PC-9 (cell line): ENCODE measurements at regions not wholly inside any gene's neighbourhood (a gene's known extent, or its start where the extent isn't known, plus 50 kb on each side); places are given as distances from the start of the nearest gene placed in this dataset.

ENCODE experiments used
- BruUV-seq: library from RNA; stranded (reverse); fragments of 400-500 nt; replicated peaks from 2 replicates; lab custom pipeline; 2021; lab: Mats Ljungman, UMichigan
- CTCF ChIA-PET: fragments of 300-600 bp; sonication (Branson Sonifier 250); formaldehyde crosslinking; loops from one replicate; lab custom pipeline; 2022; ENCODE audit warnings: antibody characterized with exemption; lab: Charles Lee
- POLR2A ChIA-PET: fragments of 300-600 bp; sonication (Branson Sonifier 250); formaldehyde crosslinking; loops from one replicate; lab custom pipeline; 2022; ENCODE audit warnings: antibody characterized with exemption; ENCODE audit not compliant: unreplicated experiment; lab: Charles Lee
- DNase-seq, 2 experiments: peaks; one replicate each; pipeline versions ENCODE4 v3.0.0 to v3.0.0-alpha.2; 2015 to 2022; ENCODE audit warnings: mixed read lengths in 1 of 2
- H2AFZ ChIP-seq: fragments of 200-600 bp; sonication (generic); 2 replicates; pipeline ENCODE4 v1.8.1; 2017; ENCODE audit warnings: antibody characterized with exemption
- H3F3A ChIP-seq: fragments of 200-600 bp; sonication (generic); 2 replicates; pipeline ENCODE4 v1.8.1; 2017; ENCODE audit warnings: antibody characterized with exemption, mild to moderate bottlenecking, low read depth; ENCODE audit not compliant: insufficient read depth
- H3K27ac ChIP-seq: fragments of 200-600 bp; sonication (generic); 2 replicates; pipeline ENCODE4 v1.6.1; 2016; ENCODE audit warnings: mixed run types
- H3K27me3 ChIP-seq: fragments of 200-600 bp; sonication (generic); 2 replicates; pipeline ENCODE4 v1.6.1; 2016; ENCODE audit warnings: low read depth, mixed run types; ENCODE audit not compliant: insufficient read depth
- H3K36me3 ChIP-seq: fragments of 200-600 bp; sonication (generic); 2 replicates; pipeline ENCODE4 v1.6.1; 2016; ENCODE audit warnings: low read depth, mixed run types
- H3K4me1 ChIP-seq: fragments of 200-600 bp; sonication (generic); replicated peaks from 2 replicates; pipeline ENCODE4 v1.6.1; 2016; ENCODE audit warnings: mixed run types; ENCODE audit not compliant: insufficient read depth
- H3K4me2 ChIP-seq: fragments of 200-600 bp; sonication (generic); 2 replicates; pipeline ENCODE4 v1.6.1; 2017; ENCODE audit warnings: mixed run types
- H3K4me3 ChIP-seq: fragments of 200-600 bp; sonication (generic); 2 replicates; pipeline ENCODE4 v1.6.1; 2016; ENCODE audit warnings: mixed run types
- H3K79me2 ChIP-seq: fragments of 200-600 bp; sonication (generic); 2 replicates; pipeline ENCODE4 v1.6.1; 2017; ENCODE audit warnings: low read depth, mixed run types
- H3K9me2 ChIP-seq: fragments of 200-600 bp; sonication (generic); 2 replicates; pipeline ENCODE4 v1.8.1; 2017; ENCODE audit warnings: mild to moderate bottlenecking; ENCODE audit not compliant: insufficient read depth
- H3K9me3 ChIP-seq: fragments of 200-600 bp; sonication (generic); 2 replicates; pipeline ENCODE4 v1.8.1; 2016; ENCODE audit warnings: low read depth; ENCODE audit not compliant: insufficient read depth
- H4K20me1 ChIP-seq: fragments of 200-600 bp; sonication (generic); 2 replicates; pipeline ENCODE4 v1.8.1; 2017; ENCODE audit not compliant: insufficient read depth
- CTCF ChIP-seq: fragments of 200-600 bp; sonication (generic); conservative IDR thresholded peaks from 2 replicates; pipeline ENCODE4 v1.6.1; 2017; ENCODE audit warnings: mixed run types, antibody characterized with exemption, mild to moderate bottlenecking, moderate library complexity
- EZH2 ChIP-seq: fragments of 200-600 bp; sonication (generic); IDR thresholded peaks from 2 replicates; pipeline ENCODE4 v1.8.0; 2017; ENCODE audit warnings: antibody characterized with exemption, low read depth
- intact Hi-C: fragments of 100-400 bp; cut with micrococcal nuclease; formaldehyde crosslinking; loops from one replicate; pipeline ENCODE4 v1.10.0; 2022; ENCODE audit not compliant: unreplicated experiment

GRCh38 chr3:1578124-1578806, 485.4 kb downstream of the CNTN6 start:
- H4K20me1 ChIP-seq, result no peaks in the 10 kb centered on the region

GRCh38 chr3:1583044-1583443, 490.2 kb downstream of the CNTN6 start:
- ChIA-PET POLR2A (no interaction called here), CTCF (no interaction called here)
- TF ChIP-seq EZH2 (no peak), CTCF (no peak)
- H3F3A ChIP-seq, result no peaks in the 10 kb centered on the region
- no peaks in the 10 kb centered on the region for H3K36me3 ChIP-seq
- DNase-seq, result no peak
- H3K9me3 ChIP-seq, result no peaks in the 10 kb centered on the region
- H4K20me1 ChIP-seq, result no peaks in the 10 kb centered on the region
- H3K9me2 ChIP-seq, result no peaks in the 10 kb centered on the region
- H3K27ac ChIP-seq, result no peak overlapping the region
- intact Hi-C loops, result no loop called here
- no TSS peak for BruUV-seq
- H3K4me3 ChIP-seq, result no peak overlapping the region
- H3K27me3 ChIP-seq, result no peaks in the 10 kb centered on the region
- H3K4me1 ChIP-seq, result no peaks in the 10 kb centered on the region
- H3K4me2 ChIP-seq, result no peak overlapping the region
- no peaks in the 10 kb centered on the region for H3K79me2 ChIP-seq
- no peak overlapping the region for H2AFZ ChIP-seq

More at GRCh38 chr3:1578124-1578806, 485.4 kb downstream of the CNTN6 start:
- no peak overlapping the region for H3K27ac ChIP-seq
- H3K9me3 ChIP-seq, result no peaks in the 10 kb centered on the region
- ChIA-PET POLR2A (no interaction called here), CTCF (no interaction called here)
- no peaks in the 10 kb centered on the region for H3K9me2 ChIP-seq
- no peaks in the 10 kb centered on the region for H3F3A ChIP-seq
- DNase-seq, result no peak
- intact Hi-C loops, result no loop called here
- H3K36me3 ChIP-seq, result no peaks in the 10 kb centered on the region
- no peaks in the 10 kb centered on the region for H3K27me3 ChIP-seq
- BruUV-seq, result no TSS peak
- H2AFZ ChIP-seq, result no peak overlapping the region
- TF ChIP-seq EZH2 (no peak), CTCF (no peak)
- H3K4me1 ChIP-seq, result no peaks in the 10 kb centered on the region
- no peak overlapping the region for H3K4me3 ChIP-seq
- no peak overlapping the region for H3K4me2 ChIP-seq
- H3K79me2 ChIP-seq, result no peaks in the 10 kb centered on the region

- no peaks in the 10 kb centered on the region for H4K20me1 ChIP-seq
- no peaks in the 10 kb centered on the region for H3K9me3 ChIP-seq
- no peak for DNase-seq
- intact Hi-C loops, result no loop called here
- BruUV-seq, result no TSS peak
- no peaks in the 10 kb centered on the region for H3K36me3 ChIP-seq
- H3K4me2 ChIP-seq, result no peak overlapping the region
- H3K4me1 ChIP-seq, result no peaks in the 10 kb centered on the region
- no peak overlapping the region for H3K27ac ChIP-seq
- no peaks in the 10 kb centered on the region for H3K79me2 ChIP-seq
- no peaks in the 10 kb centered on the region for H3K9me2 ChIP-seq
- no peak for TF ChIP-seq EZH2
- TF ChIP-seq CTCF, result no peak
- ChIA-PET POLR2A (no interaction called here), CTCF (no interaction called here)
- no peak overlapping the region for H3K4me3 ChIP-seq
- H3K27me3 ChIP-seq, result no peaks in the 10 kb centered on the region
- H3F3A ChIP-seq, result no peaks in the 10 kb centered on the region
- H2AFZ ChIP-seq, result no peak overlapping the region
Observed at GRCh38 chr3:1587426-1587825, 494.6 kb downstream of the CNTN6 start.
